Left lung (tissue), 4 donors: ENCODE measurements at regions not wholly inside any gene's neighbourhood (a gene's known extent, or its start where the extent isn't known, plus 50 kb on each side); places are given as distances from the start of the nearest gene placed in this dataset.

Experiments used
- ATAC-seq: fragments of 200-7000 bp; cut with Tn5 transposase; one replicate; pipeline ENCODE4 v1.9.1; 2020; ENCODE audit warnings: moderate library complexity
- DNase-seq, 4 donors: peaks; one replicate each; pipeline ENCODE4 v3.0.0-alpha.2; 2013 to 2020
- H3K27ac ChIP-seq, 2 donors: fragments of 200-600 bp; sonication (generic) in 1 of 2; one replicate each; pipeline versions ENCODE4 v1.5.0 to v1.8.0; 2020 to 2021
- H3K27me3 ChIP-seq, 2 donors: fragments of 200-600 bp; sonication (generic) in 1 of 2; one replicate each; pipeline versions ENCODE4 v1.5.0 to v1.8.0; 2020 to 2021
- H3K36me3 ChIP-seq, 2 donors: fragments of 200-600 bp; sonication (generic) in 1 of 2; one replicate each; pipeline versions ENCODE4 v1.5.0 to v1.8.0; 2020 to 2021
- H3K4me1 ChIP-seq, 2 donors: fragments of 200-600 bp; one replicate each; pipeline ENCODE4 v1.8.0; 2021
- H3K4me3 ChIP-seq, 2 donors: fragments of 200-600 bp; sonication (generic) in 1 of 2; one replicate each; pipeline versions ENCODE4 v1.5.0 to v1.8.0; 2020 to 2021; ENCODE audit warnings: mild to moderate bottlenecking in 1 of 2
- H3K9me3 ChIP-seq, 2 donors: fragments of 200-600 bp; sonication (generic) in 1 of 2; one replicate each; pipeline versions ENCODE4 v1.5.0 to v1.8.0; 2020 to 2021
- intact Hi-C, 2 donors: fragments of 100-400 bp; cut with DNase I; formaldehyde crosslinking; loops; one replicate each; pipeline versions ENCODE4 v1.11.2 to v1.14.2; 2022
- TF ChIP-seq, protein P1 (sequence below), 2 donors: fragments of 200-600 bp; sonication (generic) in 1 of 2; IDR thresholded peaks; one replicate each; pipeline versions ENCODE4 v1.5.0 to v1.8.0; 2021; ENCODE audit warnings: antibody characterized with exemption in 2 of 2
- donor health status: DM: no; HTN: yes; CAD: no.
- donor health status: DM: no; HTN: no; CAD: no.

DNA sequence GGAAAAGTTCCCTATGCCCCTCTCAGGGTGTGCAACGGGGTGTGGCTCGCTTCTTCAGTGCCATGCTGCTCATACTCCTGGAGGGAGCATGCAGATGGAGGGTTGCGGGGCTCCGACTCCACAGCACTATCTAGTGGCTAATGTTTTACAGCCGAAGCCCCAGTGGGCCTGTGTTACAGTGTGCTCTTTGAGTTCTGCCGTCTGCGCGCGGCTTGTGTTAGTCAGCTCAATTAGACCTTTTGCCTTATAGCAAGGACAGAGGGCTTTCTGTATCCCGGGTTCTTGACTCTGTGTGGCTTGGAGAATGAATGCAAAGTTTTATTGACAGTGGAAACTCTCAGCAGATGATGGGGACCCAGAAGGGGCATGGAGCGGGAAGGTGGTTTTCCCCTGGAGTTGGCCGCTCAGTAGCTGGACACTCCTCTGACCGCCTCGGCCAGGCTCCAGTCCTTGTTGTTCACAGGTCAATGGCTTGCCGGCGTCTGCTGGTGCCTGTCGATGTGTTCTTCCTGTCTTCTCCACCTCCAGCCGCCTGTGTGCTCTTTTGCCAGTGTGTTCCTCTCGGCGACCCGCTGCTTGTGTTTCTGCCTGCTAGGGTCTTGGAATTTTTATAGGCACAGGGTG, 383.4 kb downstream of the LMO7 start:
- intact Hi-C loops: no loop called here
- Histone ChIP-seq H3K4me3 (no peak overlapping the region), H3K27ac (no peak overlapping the region), H3K27me3 (no peaks in the 10 kb centered on the region), H3K4me1 (no peaks in the 10 kb centered on the region), H3K36me3 (no peaks in the 10 kb centered on the region), H3K9me3 (no peaks in the 10 kb centered on the region)
- ATAC-seq (no peak), DNase-seq (peak in 1 of 4 donors; percentile 47)
- TF ChIP-seq, protein P1, sequence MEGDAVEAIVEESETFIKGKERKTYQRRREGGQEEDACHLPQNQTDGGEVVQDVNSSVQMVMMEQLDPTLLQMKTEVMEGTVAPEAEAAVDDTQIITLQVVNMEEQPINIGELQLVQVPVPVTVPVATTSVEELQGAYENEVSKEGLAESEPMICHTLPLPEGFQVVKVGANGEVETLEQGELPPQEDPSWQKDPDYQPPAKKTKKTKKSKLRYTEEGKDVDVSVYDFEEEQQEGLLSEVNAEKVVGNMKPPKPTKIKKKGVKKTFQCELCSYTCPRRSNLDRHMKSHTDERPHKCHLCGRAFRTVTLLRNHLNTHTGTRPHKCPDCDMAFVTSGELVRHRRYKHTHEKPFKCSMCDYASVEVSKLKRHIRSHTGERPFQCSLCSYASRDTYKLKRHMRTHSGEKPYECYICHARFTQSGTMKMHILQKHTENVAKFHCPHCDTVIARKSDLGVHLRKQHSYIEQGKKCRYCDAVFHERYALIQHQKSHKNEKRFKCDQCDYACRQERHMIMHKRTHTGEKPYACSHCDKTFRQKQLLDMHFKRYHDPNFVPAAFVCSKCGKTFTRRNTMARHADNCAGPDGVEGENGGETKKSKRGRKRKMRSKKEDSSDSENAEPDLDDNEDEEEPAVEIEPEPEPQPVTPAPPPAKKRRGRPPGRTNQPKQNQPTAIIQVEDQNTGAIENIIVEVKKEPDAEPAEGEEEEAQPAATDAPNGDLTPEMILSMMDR (IDR thresholded peaks at IDR 0.05): no peak

DNA sequence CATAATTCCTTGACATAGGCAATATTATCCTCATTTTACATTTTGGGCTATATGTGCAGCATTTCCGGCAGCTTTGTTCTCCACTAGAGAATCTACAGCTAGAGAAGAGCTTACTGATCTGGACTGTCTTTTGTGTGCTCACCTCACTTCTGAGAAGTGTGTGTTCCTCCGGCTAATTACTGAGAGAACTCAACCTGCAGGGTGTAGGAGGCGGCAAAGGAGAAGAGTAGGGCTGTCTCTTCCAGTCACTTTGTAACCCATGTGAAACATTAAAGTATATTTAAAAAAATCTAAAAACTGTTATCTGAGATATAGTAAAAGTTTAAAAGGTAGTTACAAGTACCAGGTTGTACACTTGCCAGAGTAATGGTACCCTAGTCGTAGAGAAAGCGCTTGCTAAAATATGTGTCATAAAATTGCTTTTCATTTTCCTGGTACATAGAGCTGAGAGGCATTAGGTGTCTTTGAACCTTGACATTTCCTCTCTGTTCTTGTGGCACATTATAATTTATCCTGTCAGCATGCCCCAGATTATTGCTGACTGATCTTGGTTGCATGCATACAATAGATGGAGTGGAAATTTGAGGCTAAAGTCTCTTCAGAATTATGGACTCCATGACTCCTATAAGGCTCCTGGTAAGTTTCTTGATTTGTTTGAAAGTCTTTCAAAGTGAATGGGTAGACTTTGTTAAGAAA, 381.9 kb downstream of the LMO7 start:
- no peaks in the 10 kb centered on the region for H3K36me3 ChIP-seq
- no peaks in the 10 kb centered on the region for H3K27me3 ChIP-seq
- DNase-seq: no peak
- H3K4me3 ChIP-seq: no peak overlapping the region
- peaks cover 0 to 5% of the 10 kb centered on the region in 2 donors for H3K4me1 ChIP-seq
- H3K27ac ChIP-seq: no peak overlapping the region
- TF ChIP-seq, protein P1 (IDR thresholded peaks at IDR 0.05): no peak
- H3K9me3 ChIP-seq: no peaks in the 10 kb centered on the region
- intact Hi-C loops: no loop called here
- no peak for ATAC-seq

- H3K36me3 ChIP-seq: no peaks in the 10 kb centered on the region
- H3K27me3 ChIP-seq: no peaks in the 10 kb centered on the region
- H3K27ac ChIP-seq: no peak overlapping the region
- intact Hi-C loops: no loop called here
- H3K4me3 ChIP-seq: no peak overlapping the region
- H3K4me1 ChIP-seq: peaks cover 0 to 5% of the 10 kb centered on the region in 2 donors
- ATAC-seq: peak; percentile 34
- DNase-seq: no peak
- TF ChIP-seq, protein P1 (IDR thresholded peaks at IDR 0.05): peak; percentile 11 to 18
- no peaks in the 10 kb centered on the region for H3K9me3 ChIP-seq
Observed at GRCh38 chr13:76016799-76017400, 380.8 kb downstream of the LMO7 start.

DNA sequence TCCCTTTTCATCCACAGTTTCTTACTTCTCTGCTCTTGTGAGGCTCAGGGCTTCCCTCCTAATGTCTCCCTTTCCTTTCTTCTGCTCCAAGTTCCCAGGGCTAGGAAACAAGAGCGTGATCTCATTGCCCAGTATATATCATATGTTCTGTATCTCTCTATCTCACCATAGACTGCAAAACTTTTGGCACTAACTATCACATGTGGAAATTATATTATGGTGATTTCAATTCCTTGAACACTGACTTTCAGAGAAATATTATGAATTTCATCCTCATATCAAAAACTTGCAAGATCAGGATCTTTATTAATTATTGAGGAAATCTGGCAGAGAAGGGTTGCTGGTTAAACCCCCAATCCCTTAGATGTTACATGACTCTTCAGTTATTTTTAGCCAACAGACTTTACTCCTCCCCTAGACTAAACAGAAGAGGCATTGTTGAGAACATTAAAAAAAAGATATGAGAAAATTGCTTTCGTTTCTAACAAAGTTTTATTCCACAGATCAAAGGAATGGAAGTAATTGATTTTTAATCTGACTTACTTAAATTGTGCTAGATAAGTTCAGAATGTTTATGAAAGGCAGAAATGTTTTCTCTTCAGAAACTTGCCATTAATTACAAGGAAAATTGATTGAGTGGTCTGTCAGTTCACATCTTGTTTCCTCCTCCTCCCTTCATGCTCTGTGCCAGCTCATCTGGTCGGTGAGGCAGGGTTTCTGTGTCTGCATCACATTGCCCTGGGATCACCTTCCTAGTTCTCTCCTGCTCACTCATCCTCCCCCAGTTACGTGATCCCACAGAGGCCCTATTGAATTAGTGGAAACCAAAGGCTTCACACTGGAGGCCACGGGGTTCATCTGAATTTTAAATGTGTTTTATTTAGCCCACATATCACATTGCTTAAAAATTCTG, 378.5 kb downstream of the LMO7 start:
- Histone ChIP-seq H3K27me3 (no peaks in the 10 kb centered on the region), H3K4me1 (peaks cover 0 to 5% of the 10 kb centered on the region in 2 donors), H3K4me3 (no peak overlapping the region), H3K36me3 (no peaks in the 10 kb centered on the region), H3K27ac (peak overlapping the region in 1 of 2 donors; percentile 47), H3K9me3 (no peaks in the 10 kb centered on the region)
- TF ChIP-seq, protein P1 (IDR thresholded peaks at IDR 0.05): no peak
- intact Hi-C loops: no loop called here
- ATAC-seq (peak; percentile 33), DNase-seq (peak in 1 of 4 donors; percentile 41)
